BE2C (cell line): ENCODE measurements at regions not wholly inside any gene's neighbourhood (a gene's known extent, or its start where the extent isn't known, plus 50 kb on each side); places are given as distances from the start of the nearest gene placed in this dataset.
"Not testable (repeated sequence)": the region's sequence is repeated elsewhere in the genome, so short reads cannot be mapped to it uniquely, and the experiment has no call there.

Experiments
- DNase-seq: peaks from one replicate; pipeline ENCODE4 v3.0.0-alpha.2; 2020
- H3K27me3 ChIP-seq: fragments of 250-450 bp; sonication (Bioruptor Pico); 2 replicates; pipeline ENCODE4 v1.5.1; 2020; ENCODE audit warnings: mild to moderate bottlenecking
- H3K36me3 ChIP-seq: fragments of 250-450 bp; sonication (Bioruptor Pico); 2 replicates; pipeline ENCODE4 v1.5.1; 2020; ENCODE audit warnings: mild to moderate bottlenecking
- H3K4me1 ChIP-seq: fragments of 250-450 bp; sonication (Bioruptor Pico); 2 replicates; pipeline ENCODE4 v1.5.1; 2020
- H3K4me3 ChIP-seq: 2 replicates; pipeline ENCODE4 v1.5.1; 2011; ENCODE audit warnings: low read depth, low read length
- H3K9me3 ChIP-seq: fragments of 250-450 bp; sonication (Bioruptor Pico); 2 replicates; pipeline ENCODE4 v1.5.1; 2020
- CTCF ChIP-seq: IDR thresholded peaks from 2 replicates; pipeline ENCODE4 v1.5.1; 2012; ENCODE audit warnings: mild to moderate bottlenecking, low read depth, low read length

- TF ChIP-seq CTCF = no peak
- no peaks in the 10 kb centered on the region for H3K9me3 ChIP-seq
- H3K4me3 ChIP-seq = no peak overlapping the region
- H3K36me3 ChIP-seq = no peaks in the 10 kb centered on the region
- H3K4me1 ChIP-seq = no peaks in the 10 kb centered on the region
- no peaks in the 10 kb centered on the region for H3K27me3 ChIP-seq
- no peak for DNase-seq
These were observed 91.1 kb downstream of the TEX36 start for GRCh38 chr10:125591886-125592285.

GRCh38 chr10:125588738-125589137, 94.2 kb downstream of the TEX36 start:
- not testable (repeated sequence) for H3K4me1 ChIP-seq, H3K9me3 ChIP-seq, DNase-seq, H3K27me3 ChIP-seq, H3K4me3 ChIP-seq, H3K36me3 ChIP-seq

- no peak overlapping the region for H3K4me3 ChIP-seq
- DNase-seq = no peak
- no peaks in the 10 kb centered on the region for H3K27me3 ChIP-seq
- TF ChIP-seq CTCF = no peak
- H3K36me3 ChIP-seq = no peaks in the 10 kb centered on the region
- no peaks in the 10 kb centered on the region for H3K4me1 ChIP-seq
- H3K9me3 ChIP-seq = no peaks in the 10 kb centered on the region
These were observed 98.0 kb downstream of the TEX36 start for GRCh38 chr10:125584954-125585353.

GRCh38 chr10:125578658-125579315, 104.2 kb downstream of the TEX36 start:
- Histone ChIP-seq H3K9me3 (no peaks in the 10 kb centered on the region), H3K4me3 (no peak overlapping the region), H3K27me3 (no peaks in the 10 kb centered on the region), H3K36me3 (no peaks in the 10 kb centered on the region), H3K4me1 (no peaks in the 10 kb centered on the region)
- no peak for TF ChIP-seq CTCF
- no peak for DNase-seq

- Histone ChIP-seq H3K27me3 (no peaks in the 10 kb centered on the region), H3K4me3 (no peak overlapping the region), H3K36me3 (no peaks in the 10 kb centered on the region), H3K4me1 (no peaks in the 10 kb centered on the region), H3K9me3 (no peaks in the 10 kb centered on the region)
- DNase-seq = no peak
- TF ChIP-seq CTCF = no peak
These were observed 107.1 kb downstream of the TEX36 start for GRCh38 chr10:125575843-125576242.

- H3K4me1 ChIP-seq = no peaks in the 10 kb centered on the region
- no peaks in the 10 kb centered on the region for H3K27me3 ChIP-seq
These were observed 114.8 kb downstream of the TEX36 start for GRCh38 chr10:125568156-125568555.

More at GRCh38 chr10:125568156-125568555, 114.8 kb downstream of the TEX36 start:
- Histone ChIP-seq H3K36me3 (no peaks in the 10 kb centered on the region), H3K9me3 (no peaks in the 10 kb centered on the region), H3K4me3 (no peak overlapping the region)
- TF ChIP-seq CTCF = no peak
- DNase-seq = no peak
